HCT116 (cell line): ENCODE measurements at regions not wholly inside any gene's neighbourhood (a gene's known extent, or its start where the extent isn't known, plus 50 kb on each side); places are given as distances from the start of the nearest gene placed in this dataset.

ENCODE experiments used
- CTCF ChIP-seq, 3 experiments: fragments of 200-600 bp in 1 of 3; sonication (generic) in 1 of 3; IDR thresholded peaks in 2 of 3; conservative IDR thresholded peaks in 1 of 3; 2 replicates each; pipeline ENCODE4 v1.5.1; 2012 to 2017; ENCODE audit warnings: low read depth in 2 of 3, low read length in 2 of 3, antibody characterized with exemption in 1 of 3, borderline replicate concordance in 1 of 3, control low read depth in 1 of 3, mild to moderate bottlenecking in 1 of 3, mixed read lengths in 1 of 3, mixed run types in 1 of 3, moderate library complexity in 1 of 3; ENCODE audit not compliant: insufficient read depth in 1 of 3
- POLR2A ChIP-seq: IDR thresholded peaks from 2 replicates; pipeline ENCODE4 v1.7.0; 2011; ENCODE audit warnings: borderline replicate concordance; ENCODE audit not compliant: insufficient read depth, insufficient read length; ENCODE audit errors: extremely low read depth

- TF ChIP-seq POLR2A: no peak
- TF ChIP-seq CTCF (IDR thresholded peaks at IDR 0.05 in 2 of 3, conservative IDR thresholded peaks at IDR 0.05 in 1 of 3; ENCODE audit: borderline replicate concordance in 1 of 3, insufficient read depth in 1 of 3, low read depth in 2 of 3, low read length in 2 of 3): no peak
These were observed 137.4 kb upstream of the PRR16 start for GRCh38 chr5:120326651-120327050.
